Choroid plexus epithelial cell (primary cell): ENCODE measurements at regions not wholly inside any gene's neighbourhood (a gene's known extent, or its start where the extent isn't known, plus 50 kb on each side); places are given as distances from the start of the nearest gene placed in this dataset.
A peak's percentile ranks its signal among the peaks of the same experiment; 100 is the strongest.

ENCODE experiments used
- DNase-seq: peaks from one replicate; pipeline ENCODE4 v3.0.0-alpha.2; 2010; ENCODE audit warnings: low read depth
- H3K4me3 ChIP-seq: 2 replicates; pipeline ENCODE4 v1.5.1; 2011; ENCODE audit warnings: low read depth, mild to moderate bottlenecking, control low read depth, low read length, moderate library complexity
- TF ChIP-seq, protein P1 (sequence below): conservative IDR thresholded peaks from 2 replicates; pipeline ENCODE4 v1.5.1; 2011; ENCODE audit warnings: low read depth, mild to moderate bottlenecking, control low read depth, inconsistent platforms, low read length, moderate library complexity

DNA sequence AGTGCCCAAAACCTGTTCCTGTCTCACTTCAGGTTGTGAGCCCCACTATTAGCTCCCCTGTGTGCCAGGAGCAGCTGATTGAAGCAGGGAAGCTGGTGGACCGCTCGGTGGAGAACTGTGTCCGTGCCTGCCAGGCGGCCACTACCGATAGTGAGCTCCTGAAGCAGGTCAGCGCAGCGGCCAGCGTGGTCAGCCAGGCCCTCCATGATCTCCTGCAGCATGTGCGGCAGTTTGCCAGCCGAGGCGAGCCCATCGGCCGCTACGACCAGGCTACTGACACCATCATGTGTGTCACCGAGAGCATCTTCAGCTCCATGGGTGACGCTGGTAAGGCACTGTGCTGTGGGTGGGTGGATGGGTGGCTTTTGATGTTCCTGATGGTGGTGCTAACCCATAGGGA lies 334.1 kb upstream of the TPM1 start:
- no peak overlapping the region for H3K4me3 ChIP-seq
- TF ChIP-seq, protein P1, sequence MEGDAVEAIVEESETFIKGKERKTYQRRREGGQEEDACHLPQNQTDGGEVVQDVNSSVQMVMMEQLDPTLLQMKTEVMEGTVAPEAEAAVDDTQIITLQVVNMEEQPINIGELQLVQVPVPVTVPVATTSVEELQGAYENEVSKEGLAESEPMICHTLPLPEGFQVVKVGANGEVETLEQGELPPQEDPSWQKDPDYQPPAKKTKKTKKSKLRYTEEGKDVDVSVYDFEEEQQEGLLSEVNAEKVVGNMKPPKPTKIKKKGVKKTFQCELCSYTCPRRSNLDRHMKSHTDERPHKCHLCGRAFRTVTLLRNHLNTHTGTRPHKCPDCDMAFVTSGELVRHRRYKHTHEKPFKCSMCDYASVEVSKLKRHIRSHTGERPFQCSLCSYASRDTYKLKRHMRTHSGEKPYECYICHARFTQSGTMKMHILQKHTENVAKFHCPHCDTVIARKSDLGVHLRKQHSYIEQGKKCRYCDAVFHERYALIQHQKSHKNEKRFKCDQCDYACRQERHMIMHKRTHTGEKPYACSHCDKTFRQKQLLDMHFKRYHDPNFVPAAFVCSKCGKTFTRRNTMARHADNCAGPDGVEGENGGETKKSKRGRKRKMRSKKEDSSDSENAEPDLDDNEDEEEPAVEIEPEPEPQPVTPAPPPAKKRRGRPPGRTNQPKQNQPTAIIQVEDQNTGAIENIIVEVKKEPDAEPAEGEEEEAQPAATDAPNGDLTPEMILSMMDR, result no peak
- no peak for DNase-seq

DNA sequence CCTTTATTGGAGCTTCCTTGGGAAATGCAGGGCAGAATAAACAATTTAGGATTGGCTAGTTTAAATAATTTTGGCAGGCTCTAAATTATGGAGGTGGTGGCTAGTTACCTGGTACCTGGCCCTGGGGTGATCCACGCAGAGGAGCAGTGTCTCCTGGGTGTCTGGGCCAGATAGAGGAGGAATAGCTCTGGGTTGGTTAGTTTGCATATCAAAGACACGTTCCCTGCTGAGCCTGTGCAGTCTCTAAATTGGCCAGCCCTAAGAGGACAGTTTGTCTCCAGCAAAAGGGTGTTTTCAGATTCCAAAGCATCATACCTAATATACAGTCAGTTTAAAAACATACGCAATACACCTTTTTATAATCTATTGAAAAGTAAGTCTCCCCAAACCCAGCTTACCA lies 333.3 kb upstream of the TPM1 start:
- no peak for DNase-seq
- TF ChIP-seq, protein P1, result no peak
- no peak overlapping the region for H3K4me3 ChIP-seq

DNA sequence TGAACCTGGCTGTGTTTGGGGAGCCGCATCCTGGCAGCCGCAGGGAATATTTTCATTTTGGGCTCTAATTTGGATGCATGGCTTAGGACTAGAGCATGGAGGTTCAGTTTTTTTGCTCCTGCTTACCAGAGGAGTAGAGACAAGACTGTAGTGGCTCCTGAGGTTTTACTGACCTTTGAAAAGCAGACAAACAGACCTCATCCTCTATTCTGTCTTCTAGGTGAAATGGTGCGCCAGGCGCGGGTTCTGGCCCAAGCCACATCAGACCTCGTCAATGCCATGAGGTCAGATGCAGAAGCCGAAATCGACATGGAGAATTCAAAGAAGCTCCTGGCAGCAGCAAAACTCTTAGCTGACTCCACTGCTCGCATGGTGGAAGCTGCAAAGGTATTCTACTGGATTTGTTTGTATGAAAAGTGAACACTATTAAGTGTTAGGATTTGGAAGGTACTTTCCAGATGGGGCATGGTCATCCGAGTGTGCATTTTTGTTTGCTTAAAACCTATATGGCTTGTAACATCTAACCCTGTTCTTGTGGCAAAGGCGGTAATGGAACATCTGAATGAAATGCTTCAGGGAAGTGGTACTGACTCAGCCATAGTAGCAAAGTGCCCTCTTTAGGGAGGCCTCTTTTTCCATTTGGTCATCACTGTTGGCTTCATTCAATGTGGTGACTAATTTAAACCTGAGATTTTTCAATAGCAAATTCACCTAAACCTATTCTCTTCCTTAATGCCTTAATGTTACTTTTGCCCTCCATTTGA lies 330.7 kb upstream of the TPM1 start:
- TF ChIP-seq, protein P1, result no peak
- DNase-seq, result peak; percentile 6
- H3K4me3 ChIP-seq, result no peak overlapping the region

DNA sequence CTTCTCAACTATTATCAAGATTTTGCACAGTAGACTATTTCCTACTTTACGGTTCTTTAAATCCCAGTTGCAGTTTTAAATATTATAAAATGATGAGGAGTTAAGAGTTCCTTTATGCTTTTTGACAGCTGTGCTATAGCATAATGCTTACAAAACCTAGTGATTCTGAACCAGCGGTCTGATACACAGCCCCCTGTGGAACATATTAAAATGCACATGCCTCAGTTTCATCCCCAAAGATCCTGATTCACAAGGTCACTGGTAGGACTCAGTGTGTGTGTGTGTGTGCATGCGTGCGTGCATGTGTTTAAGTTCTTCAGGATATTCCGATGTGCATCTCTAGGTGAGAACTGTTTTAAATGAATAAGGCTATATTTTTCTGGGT lies 330.1 kb upstream of the TPM1 start:
- no peak overlapping the region for H3K4me3 ChIP-seq
- TF ChIP-seq, protein P1, result no peak
- DNase-seq, result no peak

DNA sequence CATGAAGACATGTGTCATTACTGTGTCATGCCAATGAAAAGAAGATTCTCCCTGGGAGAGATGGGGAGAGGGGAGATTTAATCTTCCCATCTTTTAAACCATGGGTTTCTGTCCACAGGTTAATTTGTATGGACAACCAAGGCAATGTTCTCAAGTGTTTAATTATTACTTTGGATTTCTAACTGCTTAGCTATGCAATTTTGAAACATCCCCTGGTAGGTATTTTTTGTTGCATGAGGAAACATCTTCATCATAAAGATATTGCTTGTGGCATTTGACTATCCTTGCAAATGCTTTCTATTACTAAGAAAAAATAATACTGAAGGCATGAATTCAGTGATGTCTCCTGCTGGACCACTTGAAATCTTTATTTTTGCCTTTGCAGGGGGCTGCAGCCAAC lies 326.6 kb upstream of the TPM1 start:
- no peak overlapping the region for H3K4me3 ChIP-seq
- TF ChIP-seq, protein P1, result no peak
- no peak for DNase-seq

DNA sequence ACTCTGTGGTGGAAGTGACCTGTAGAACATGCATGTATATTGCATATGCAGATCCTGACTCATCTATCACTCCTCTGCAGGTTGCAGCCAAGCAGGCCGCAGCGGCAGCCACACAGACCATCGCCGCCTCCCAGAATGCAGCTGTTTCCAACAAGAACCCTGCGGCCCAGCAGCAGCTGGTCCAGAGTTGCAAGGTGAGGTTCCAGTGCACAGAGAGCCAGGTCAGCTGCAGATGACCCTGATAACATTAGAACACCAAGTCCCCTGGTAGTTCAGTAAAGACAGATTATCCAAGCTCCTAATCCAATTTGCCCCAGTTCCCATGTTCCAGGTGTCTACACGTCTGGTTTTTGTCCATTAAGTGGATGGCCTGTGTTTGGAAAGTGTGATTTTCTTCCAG lies 325.1 kb upstream of the TPM1 start:
- no peak for DNase-seq
- H3K4me3 ChIP-seq, result no peak overlapping the region
- TF ChIP-seq, protein P1, result no peak

DNA sequence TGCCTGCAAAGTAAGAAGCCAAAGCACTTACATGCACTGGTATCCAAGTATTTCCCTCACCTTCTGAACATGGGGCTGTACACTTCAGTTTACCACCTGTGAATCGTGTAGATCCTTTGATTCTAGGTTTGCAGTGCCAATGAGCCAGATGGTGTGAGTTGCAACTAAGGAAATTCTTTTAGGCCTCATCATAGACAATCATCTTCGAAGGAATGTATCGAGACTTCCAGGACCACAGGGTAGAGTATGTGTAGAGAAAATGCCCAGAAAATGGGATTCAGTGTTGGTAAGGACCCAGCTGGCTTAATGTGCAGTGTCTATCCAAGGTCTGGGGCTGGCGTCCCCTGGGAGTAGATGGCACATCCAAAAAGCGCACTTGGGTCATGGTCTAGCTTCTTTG lies 323.2 kb upstream of the TPM1 start:
- TF ChIP-seq, protein P1, result no peak
- no peak overlapping the region for H3K4me3 ChIP-seq
- DNase-seq, result peak; percentile 14
